Ishikawa (cell line): ENCODE measurements at regions not wholly inside any gene's neighbourhood (a gene's known extent, or its start where the extent isn't known, plus 50 kb on each side); places are given as distances from the start of the nearest gene placed in this dataset.

Experiments
- EP300 ChIP-seq: IDR thresholded peaks from 2 replicates; pipeline ENCODE4 v1.6.1; 2012; ENCODE audit warnings: borderline replicate concordance
- FOXM1 ChIP-seq: IDR thresholded peaks from 2 replicates; pipeline ENCODE4 v1.6.1; 2012; ENCODE audit warnings: low read depth, borderline replicate concordance
- TAF1 ChIP-seq: IDR thresholded peaks from 2 replicates; pipeline ENCODE4 v1.6.1; 2012; ENCODE audit warnings: low read depth, mild to moderate bottlenecking
- YY1 ChIP-seq: IDR thresholded peaks from 2 replicates; pipeline ENCODE4 v1.6.1; 2012; ENCODE audit warnings: low read depth
- TF ChIP-seq, protein P1 (sequence below): IDR thresholded peaks from 2 replicates; pipeline ENCODE4 v1.6.1; 2012; ENCODE audit warnings: low read depth, mild to moderate bottlenecking

GRCh38 chr1:87951409-87951808, 622.7 kb downstream of the LMO4 start:
- TF ChIP-seq, protein P1, sequence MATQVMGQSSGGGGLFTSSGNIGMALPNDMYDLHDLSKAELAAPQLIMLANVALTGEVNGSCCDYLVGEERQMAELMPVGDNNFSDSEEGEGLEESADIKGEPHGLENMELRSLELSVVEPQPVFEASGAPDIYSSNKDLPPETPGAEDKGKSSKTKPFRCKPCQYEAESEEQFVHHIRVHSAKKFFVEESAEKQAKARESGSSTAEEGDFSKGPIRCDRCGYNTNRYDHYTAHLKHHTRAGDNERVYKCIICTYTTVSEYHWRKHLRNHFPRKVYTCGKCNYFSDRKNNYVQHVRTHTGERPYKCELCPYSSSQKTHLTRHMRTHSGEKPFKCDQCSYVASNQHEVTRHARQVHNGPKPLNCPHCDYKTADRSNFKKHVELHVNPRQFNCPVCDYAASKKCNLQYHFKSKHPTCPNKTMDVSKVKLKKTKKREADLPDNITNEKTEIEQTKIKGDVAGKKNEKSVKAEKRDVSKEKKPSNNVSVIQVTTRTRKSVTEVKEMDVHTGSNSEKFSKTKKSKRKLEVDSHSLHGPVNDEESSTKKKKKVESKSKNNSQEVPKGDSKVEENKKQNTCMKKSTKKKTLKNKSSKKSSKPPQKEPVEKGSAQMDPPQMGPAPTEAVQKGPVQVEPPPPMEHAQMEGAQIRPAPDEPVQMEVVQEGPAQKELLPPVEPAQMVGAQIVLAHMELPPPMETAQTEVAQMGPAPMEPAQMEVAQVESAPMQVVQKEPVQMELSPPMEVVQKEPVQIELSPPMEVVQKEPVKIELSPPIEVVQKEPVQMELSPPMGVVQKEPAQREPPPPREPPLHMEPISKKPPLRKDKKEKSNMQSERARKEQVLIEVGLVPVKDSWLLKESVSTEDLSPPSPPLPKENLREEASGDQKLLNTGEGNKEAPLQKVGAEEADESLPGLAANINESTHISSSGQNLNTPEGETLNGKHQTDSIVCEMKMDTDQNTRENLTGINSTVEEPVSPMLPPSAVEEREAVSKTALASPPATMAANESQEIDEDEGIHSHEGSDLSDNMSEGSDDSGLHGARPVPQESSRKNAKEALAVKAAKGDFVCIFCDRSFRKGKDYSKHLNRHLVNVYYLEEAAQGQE = no peak
- TF ChIP-seq YY1 = no peak
- no peak for TF ChIP-seq TAF1
- no peak for TF ChIP-seq FOXM1
- no peak for TF ChIP-seq EP300
